Cardiac muscle cell (in vitro differentiated cells and primary cell): ENCODE measurements at regions not wholly inside any gene's neighbourhood (a gene's known extent, or its start where the extent isn't known, plus 50 kb on each side); places are given as distances from the start of the nearest gene placed in this dataset.
"Not testable (repeated sequence)": the region's sequence is repeated elsewhere in the genome, so short reads cannot be mapped to it uniquely, and the experiment has no call there.

Experiments
- DNase-seq, 2 donors: peaks; one replicate each; pipeline versions ENCODE4 v3.0.0 to v3.0.0-alpha.2; 2010 to 2017; ENCODE audit warnings: low read depth in 1 of 2, low spot score in 1 of 2
- H3K27ac ChIP-seq: fragments of 200-600 bp; sonication (generic); 2 replicates; pipeline ENCODE4 v1.5.1; 2016
- H3K27me3 ChIP-seq: fragments of 200-600 bp; sonication (generic); 2 replicates; pipeline ENCODE4 v1.6.0; 2016; ENCODE audit warnings: control low read depth
- H3K36me3 ChIP-seq: fragments of 200-600 bp; sonication (generic); 2 replicates; pipeline ENCODE4 v1.5.1; 2016; ENCODE audit warnings: control low read depth
- H3K4me1 ChIP-seq: fragments of 200-600 bp; sonication (generic); 2 replicates; pipeline ENCODE4 v1.8.1; 2017; ENCODE audit warnings: low read depth, mild to moderate bottlenecking, mixed run types
- H3K4me3 ChIP-seq: fragments of 200-600 bp; sonication (generic); 2 replicates; pipeline ENCODE4 v1.5.1; 2016; ENCODE audit warnings: mild to moderate bottlenecking
- H3K9me3 ChIP-seq: fragments of 200-600 bp; sonication (generic); 2 replicates; pipeline ENCODE4 v1.5.1; 2017; ENCODE audit warnings: low read depth, mild to moderate bottlenecking, control low read depth
- TF ChIP-seq, protein P1 (sequence below): IDR thresholded peaks from 2 replicates; pipeline ENCODE4 v1.5.1; 2012; ENCODE audit warnings: low read depth, mild to moderate bottlenecking, low read length

DNA sequence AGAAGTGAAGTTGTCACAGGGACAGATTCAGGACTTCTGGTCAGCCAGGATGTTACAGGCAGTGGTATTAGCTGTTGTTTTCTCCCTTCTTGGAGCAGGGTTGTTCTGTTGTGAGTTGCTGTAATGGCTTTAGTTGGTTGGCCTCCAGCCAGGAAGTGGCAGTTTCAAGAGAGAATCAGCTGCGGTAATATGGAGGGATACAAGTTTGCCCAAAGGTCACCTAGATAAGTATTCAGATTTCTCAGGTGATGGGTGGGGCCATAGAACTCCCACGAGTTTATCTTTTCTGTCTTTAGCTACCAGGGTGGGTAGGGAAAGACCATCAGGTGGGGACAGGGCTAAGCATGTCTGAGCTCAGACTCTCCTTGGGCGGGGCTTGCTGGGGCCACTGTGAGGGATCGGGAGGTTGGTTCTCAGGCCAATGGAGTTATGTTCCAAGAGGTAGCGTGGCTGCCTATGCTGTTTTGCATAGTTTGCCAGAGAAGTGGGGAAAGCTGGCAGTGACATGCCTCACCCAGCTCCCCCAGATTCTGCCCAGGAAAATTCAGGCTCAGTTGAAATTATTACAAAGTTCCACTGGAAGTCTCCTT lies 640.4 kb upstream of the CHAC2 start:
- peak; percentile 6 to 30 for DNase-seq
- H3K36me3 ChIP-seq: no peaks in the 10 kb centered on the region
- H3K27ac ChIP-seq: no peak overlapping the region
- no peaks in the 10 kb centered on the region for H3K9me3 ChIP-seq
- no peak overlapping the region for H3K4me3 ChIP-seq
- H3K4me1 ChIP-seq: peaks cover 5% of the 10 kb centered on the region
- no peaks in the 10 kb centered on the region for H3K27me3 ChIP-seq
- TF ChIP-seq, protein P1, sequence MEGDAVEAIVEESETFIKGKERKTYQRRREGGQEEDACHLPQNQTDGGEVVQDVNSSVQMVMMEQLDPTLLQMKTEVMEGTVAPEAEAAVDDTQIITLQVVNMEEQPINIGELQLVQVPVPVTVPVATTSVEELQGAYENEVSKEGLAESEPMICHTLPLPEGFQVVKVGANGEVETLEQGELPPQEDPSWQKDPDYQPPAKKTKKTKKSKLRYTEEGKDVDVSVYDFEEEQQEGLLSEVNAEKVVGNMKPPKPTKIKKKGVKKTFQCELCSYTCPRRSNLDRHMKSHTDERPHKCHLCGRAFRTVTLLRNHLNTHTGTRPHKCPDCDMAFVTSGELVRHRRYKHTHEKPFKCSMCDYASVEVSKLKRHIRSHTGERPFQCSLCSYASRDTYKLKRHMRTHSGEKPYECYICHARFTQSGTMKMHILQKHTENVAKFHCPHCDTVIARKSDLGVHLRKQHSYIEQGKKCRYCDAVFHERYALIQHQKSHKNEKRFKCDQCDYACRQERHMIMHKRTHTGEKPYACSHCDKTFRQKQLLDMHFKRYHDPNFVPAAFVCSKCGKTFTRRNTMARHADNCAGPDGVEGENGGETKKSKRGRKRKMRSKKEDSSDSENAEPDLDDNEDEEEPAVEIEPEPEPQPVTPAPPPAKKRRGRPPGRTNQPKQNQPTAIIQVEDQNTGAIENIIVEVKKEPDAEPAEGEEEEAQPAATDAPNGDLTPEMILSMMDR: no peak

DNA sequence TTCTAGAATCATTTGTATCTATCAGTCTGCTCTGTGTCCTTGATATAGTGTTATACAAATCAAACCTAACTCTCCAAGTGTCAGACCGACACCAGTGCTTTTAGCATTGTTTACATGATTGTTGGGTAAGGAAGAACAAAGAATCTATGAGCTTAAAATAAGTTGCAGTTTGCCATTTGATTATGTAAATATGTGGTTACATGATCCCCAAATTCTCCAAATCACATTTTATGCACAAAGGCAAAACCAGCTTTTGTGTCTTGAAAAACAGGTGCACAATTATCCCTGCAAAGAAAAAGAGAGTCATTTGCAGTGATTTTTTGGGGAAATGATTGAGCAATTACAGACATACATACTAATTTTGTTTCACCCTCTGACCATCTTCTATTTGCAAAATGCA lies 652.6 kb upstream of the CHAC2 start:
- H3K36me3 ChIP-seq: no peaks in the 10 kb centered on the region
- no peak for DNase-seq
- no peak overlapping the region for H3K27ac ChIP-seq
- H3K9me3 ChIP-seq: no peaks in the 10 kb centered on the region
- H3K27me3 ChIP-seq: no peaks in the 10 kb centered on the region
- H3K4me1 ChIP-seq: peaks cover 16% of the 10 kb centered on the region
- H3K4me3 ChIP-seq: no peak overlapping the region
- TF ChIP-seq, protein P1: no peak

DNA sequence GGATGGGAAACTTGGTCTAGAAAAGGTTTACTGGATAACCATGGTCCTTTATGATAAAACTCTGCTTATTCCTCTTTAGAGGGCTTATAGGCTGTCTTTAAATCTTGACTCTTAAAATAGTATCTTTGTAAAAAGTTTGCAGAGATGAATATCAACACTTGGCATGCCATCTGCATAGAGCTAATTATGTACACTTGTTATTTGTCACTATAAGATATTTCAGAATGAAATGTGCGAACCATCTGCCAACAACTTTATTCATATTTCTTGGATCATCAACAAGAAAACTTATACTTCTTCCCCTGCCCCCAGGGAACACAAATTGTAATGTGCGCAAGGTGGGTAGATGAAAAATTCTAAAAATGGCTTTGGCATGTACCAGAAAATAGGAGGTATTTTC lies 653.0 kb upstream of the CHAC2 start:
- Histone ChIP-seq H3K4me1 (peaks cover 16% of the 10 kb centered on the region), H3K27ac (no peak overlapping the region), H3K4me3 (no peak overlapping the region), H3K36me3 (no peaks in the 10 kb centered on the region), H3K27me3 (no peaks in the 10 kb centered on the region), H3K9me3 (no peaks in the 10 kb centered on the region)
- TF ChIP-seq, protein P1: no peak
- no peak for DNase-seq

DNA sequence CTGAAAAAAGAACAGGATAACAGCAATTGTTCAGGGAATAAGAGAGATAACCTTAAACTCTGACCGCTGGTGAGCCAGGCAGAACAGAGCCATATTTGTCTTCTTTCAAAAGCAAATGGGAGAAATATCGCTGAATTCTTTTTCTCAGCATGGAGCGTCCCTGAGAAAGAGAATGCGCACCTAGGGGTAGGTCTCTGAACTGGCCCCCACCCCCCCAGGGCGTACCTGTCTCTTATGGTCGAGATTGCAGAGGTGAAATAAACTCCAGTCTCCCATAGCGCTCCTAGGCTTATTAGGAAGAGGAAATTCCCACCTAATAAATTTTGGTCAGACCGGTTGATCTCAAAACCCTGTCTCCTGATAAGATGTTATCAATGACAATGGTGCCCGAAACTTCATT lies 655.2 kb upstream of the CHAC2 start:
- H3K27me3 ChIP-seq, H3K9me3 ChIP-seq, H3K36me3 ChIP-seq, H3K27ac ChIP-seq, DNase-seq, H3K4me3 ChIP-seq: not testable (repeated sequence)
- H3K4me1 ChIP-seq: peaks cover 16% of the 10 kb centered on the region

DNA sequence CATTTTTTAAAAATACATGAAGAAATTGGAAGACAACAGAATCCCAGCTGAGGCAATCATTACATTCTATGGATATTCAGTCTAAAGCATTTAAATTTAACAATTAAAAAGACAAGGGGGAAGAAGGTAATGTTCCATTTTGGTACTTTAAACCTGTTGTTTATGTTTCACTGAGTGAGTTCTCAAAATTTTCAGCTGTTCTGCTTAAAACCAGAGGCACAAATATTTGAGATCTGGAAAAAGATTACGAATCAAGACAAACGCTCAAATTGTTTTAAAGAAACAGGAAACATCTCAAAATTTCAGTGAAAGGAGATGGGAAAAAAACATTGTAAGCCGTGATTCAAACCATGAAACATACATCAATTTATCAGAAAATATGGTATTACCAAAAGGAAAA lies 656.2 kb upstream of the CHAC2 start:
- TF ChIP-seq, protein P1: no peak
- peaks cover 16% of the 10 kb centered on the region for H3K4me1 ChIP-seq
- no peak overlapping the region for H3K4me3 ChIP-seq
- no peak for DNase-seq
- no peaks in the 10 kb centered on the region for H3K27me3 ChIP-seq
- no peaks in the 10 kb centered on the region for H3K36me3 ChIP-seq
- H3K9me3 ChIP-seq: no peaks in the 10 kb centered on the region
- H3K27ac ChIP-seq: no peak overlapping the region

DNA sequence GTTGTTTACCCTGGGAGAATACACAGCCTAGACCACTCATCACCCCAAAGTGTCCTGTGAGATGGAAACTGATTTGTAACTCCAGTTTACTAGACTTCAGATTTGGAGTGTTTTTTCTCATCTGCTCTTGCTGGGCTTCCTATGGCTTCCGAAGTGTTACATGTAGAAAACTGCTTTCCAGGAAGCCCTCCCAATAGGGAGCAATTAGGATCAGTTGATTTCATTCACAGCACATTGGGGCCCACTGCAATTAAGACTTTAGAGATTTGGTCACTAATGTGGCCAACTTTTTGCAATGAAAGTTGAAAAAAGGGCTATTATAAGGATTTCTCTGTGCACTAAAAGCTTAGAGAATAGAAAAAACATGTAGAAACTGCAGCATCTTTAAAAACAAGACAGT lies 656.6 kb upstream of the CHAC2 start:
- no peak overlapping the region for H3K27ac ChIP-seq
- no peaks in the 10 kb centered on the region for H3K9me3 ChIP-seq
- DNase-seq: no peak

More for the DNA sequence above, 656.6 kb upstream of the CHAC2 start:
- no peaks in the 10 kb centered on the region for H3K27me3 ChIP-seq
- TF ChIP-seq, protein P1: no peak
- peaks cover 16% of the 10 kb centered on the region for H3K4me1 ChIP-seq
- H3K36me3 ChIP-seq: no peaks in the 10 kb centered on the region
- no peak overlapping the region for H3K4me3 ChIP-seq
